ENCODE measurements at regions not wholly inside any gene's neighbourhood (a gene's known extent, or its start where the extent isn't known, plus 50 kb on each side); places are given as distances from the start of the nearest gene placed in this dataset.

GRCh38 chr15:87239582-87240230, 1016.8 kb downstream of the NTRK3 start:
- H3K4me1 ChIP-seq = no peaks in the 10 kb centered on the region
- TF ChIP-seq, protein P1, sequence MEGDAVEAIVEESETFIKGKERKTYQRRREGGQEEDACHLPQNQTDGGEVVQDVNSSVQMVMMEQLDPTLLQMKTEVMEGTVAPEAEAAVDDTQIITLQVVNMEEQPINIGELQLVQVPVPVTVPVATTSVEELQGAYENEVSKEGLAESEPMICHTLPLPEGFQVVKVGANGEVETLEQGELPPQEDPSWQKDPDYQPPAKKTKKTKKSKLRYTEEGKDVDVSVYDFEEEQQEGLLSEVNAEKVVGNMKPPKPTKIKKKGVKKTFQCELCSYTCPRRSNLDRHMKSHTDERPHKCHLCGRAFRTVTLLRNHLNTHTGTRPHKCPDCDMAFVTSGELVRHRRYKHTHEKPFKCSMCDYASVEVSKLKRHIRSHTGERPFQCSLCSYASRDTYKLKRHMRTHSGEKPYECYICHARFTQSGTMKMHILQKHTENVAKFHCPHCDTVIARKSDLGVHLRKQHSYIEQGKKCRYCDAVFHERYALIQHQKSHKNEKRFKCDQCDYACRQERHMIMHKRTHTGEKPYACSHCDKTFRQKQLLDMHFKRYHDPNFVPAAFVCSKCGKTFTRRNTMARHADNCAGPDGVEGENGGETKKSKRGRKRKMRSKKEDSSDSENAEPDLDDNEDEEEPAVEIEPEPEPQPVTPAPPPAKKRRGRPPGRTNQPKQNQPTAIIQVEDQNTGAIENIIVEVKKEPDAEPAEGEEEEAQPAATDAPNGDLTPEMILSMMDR (IDR thresholded peaks at IDR 0.05) = no peak
- TF ChIP-seq POLR2AphosphoS5 (IDR thresholded peaks at IDR 0.05) (no peak), POLR2A (IDR thresholded peaks at IDR 0.05) (no peak)
- H3K36me3 ChIP-seq = no peaks in the 10 kb centered on the region
- no peaks in the 10 kb centered on the region for H3K27me3 ChIP-seq
- H3K9me3 ChIP-seq = peaks cover 0 to 7% (median 0%) of the 10 kb centered on the region in 3 donors
- no peak overlapping the region for H3K4me3 ChIP-seq
- no peak for ATAC-seq
- WGBS, 2 donors (ENCODE audit: low coverage in 1 of 2) = 75 to 93% methylated on average over 3 of the region's 3 CpGs
- H3K27ac ChIP-seq = no peak overlapping the region

DNA sequence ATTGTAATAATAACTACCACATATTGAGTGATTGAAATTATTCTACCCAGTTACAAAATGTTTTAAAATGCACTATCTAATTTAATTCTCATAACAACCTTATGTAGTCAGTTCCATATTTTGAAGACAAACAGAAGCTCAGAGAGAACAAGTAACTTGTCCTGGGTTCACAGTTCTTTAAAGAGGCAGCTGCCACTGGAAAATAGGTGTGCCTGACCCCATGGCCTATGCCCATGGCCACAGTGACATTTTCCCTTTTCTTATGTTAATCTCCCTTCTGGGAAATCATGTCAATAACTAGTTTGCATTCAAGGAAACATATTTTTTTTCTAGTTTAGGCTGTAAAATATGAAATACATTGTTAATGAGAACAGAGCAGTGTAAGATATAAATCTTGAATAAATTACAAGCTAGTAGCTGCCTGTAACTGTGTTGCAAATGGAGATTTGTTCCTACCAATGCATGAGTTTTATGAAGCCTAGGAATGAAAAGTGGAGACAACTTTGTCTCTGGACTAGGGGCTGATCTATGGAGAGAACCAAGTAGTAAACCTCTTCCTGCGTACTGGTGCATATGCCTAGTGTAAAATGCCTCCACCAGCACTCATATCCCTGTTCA, 1018.0 kb downstream of the NTRK3 start:
- TF ChIP-seq EP300 (IDR thresholded peaks at IDR 0.05) = no peak
- no peak for TF ChIP-seq POLR2AphosphoS5 (IDR thresholded peaks at IDR 0.05)
- TF ChIP-seq, protein P1 (IDR thresholded peaks at IDR 0.05) = no peak
- TF ChIP-seq POLR2A (IDR thresholded peaks at IDR 0.05) = no peak
- ATAC-seq = no peak
- WGBS, 2 donors (ENCODE audit: low coverage in 1 of 2) = 73 to 90% methylated on average over 1 of the region's 1 CpG

GRCh38 chr15:87228460-87228859, 1028.1 kb downstream of the NTRK3 start:
- ATAC-seq = no peak
- H3K36me3 ChIP-seq = no peaks in the 10 kb centered on the region

More for the DNA sequence above, 1018.0 kb downstream of the NTRK3 start:
- Histone ChIP-seq H3K4me1 (no peaks in the 10 kb centered on the region), H3K27me3 (no peaks in the 10 kb centered on the region), H3K4me3 (no peak overlapping the region), H3K27ac (no peak overlapping the region), H3K36me3 (no peaks in the 10 kb centered on the region), H3K9me3 (peaks cover 0 to 7% (median 0%) of the 10 kb centered on the region in 3 donors)

DNA sequence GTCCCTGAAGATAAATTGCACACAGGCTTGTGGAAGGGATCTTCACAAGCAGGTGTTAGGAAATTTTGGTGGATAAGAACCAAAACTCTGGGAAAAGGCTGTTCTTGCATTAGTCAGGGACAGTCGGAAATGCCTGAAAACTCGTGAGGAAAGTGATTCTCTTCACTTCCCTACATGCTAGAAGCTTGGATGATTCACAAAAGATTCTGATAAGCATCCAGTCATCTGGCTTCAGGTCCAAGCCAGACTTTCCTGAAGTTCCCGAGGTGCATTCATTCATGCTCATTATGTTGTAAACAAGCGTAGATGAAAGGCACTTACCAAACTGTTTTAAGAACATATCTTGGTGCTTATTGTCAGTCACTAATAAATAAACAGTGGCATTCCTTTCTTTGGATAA, 1028.7 kb downstream of the NTRK3 start:
- no peak overlapping the region for H3K27ac ChIP-seq
- peaks cover 0 to 14% (median 0%) of the 10 kb centered on the region in 3 donors for H3K9me3 ChIP-seq
- H3K4me1 ChIP-seq = no peaks in the 10 kb centered on the region
- TF ChIP-seq EP300 (IDR thresholded peaks at IDR 0.05) = no peak
- TF ChIP-seq POLR2AphosphoS5 (IDR thresholded peaks at IDR 0.05) = no peak
- TF ChIP-seq, protein P1 (IDR thresholded peaks at IDR 0.05) = no peak
- TF ChIP-seq POLR2A (IDR thresholded peaks at IDR 0.05) = no peak
- no peak for ATAC-seq
- H3K27me3 ChIP-seq = no peaks in the 10 kb centered on the region
- no peaks in the 10 kb centered on the region for H3K36me3 ChIP-seq
- H3K4me3 ChIP-seq = no peak overlapping the region
- 30 to 34% methylated on average over 2 to 4 of the region's 4 CpGs for WGBS, 2 donors (ENCODE audit: low coverage in 1 of 2)

More at GRCh38 chr15:87228460-87228859, 1028.1 kb downstream of the NTRK3 start:
- TF ChIP-seq POLR2A (IDR thresholded peaks at IDR 0.05) = no peak
- TF ChIP-seq EP300 (IDR thresholded peaks at IDR 0.05) = no peak
- no peak for TF ChIP-seq POLR2AphosphoS5 (IDR thresholded peaks at IDR 0.05)
- TF ChIP-seq, protein P1 (IDR thresholded peaks at IDR 0.05) = no peak
- WGBS, 2 donors (ENCODE audit: low coverage in 1 of 2) = 67 to 71% methylated on average over 4 of the region's 4 CpGs
- no peak overlapping the region for H3K4me3 ChIP-seq
- no peaks in the 10 kb centered on the region for H3K4me1 ChIP-seq
- H3K9me3 ChIP-seq = peaks cover 0 to 14% (median 0%) of the 10 kb centered on the region in 3 donors
- H3K27me3 ChIP-seq = no peaks in the 10 kb centered on the region
- H3K27ac ChIP-seq = no peak overlapping the region

DNA sequence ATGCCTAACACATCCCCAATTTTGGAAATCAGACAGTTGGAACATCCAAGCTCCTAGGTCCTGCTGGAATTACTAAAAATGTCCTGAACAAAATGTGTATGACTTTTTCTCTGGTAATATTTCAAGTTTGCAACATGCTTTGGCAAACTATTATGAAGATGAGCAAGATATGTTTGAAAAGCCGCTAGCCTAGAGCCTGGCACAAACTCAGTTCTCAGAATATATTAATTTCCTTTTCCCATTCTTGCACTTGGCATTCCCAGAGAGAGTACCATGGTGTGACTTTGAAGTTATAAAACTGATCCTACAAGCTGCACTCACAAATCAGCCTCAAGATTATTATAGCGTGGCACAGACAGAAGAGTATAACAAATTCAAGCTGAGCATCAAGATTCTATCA, 1031.1 kb downstream of the NTRK3 start:
- no peak for TF ChIP-seq POLR2AphosphoS5 (IDR thresholded peaks at IDR 0.05)
- no peak for TF ChIP-seq POLR2A (IDR thresholded peaks at IDR 0.05)
- TF ChIP-seq EP300 (IDR thresholded peaks at IDR 0.05) = no peak
- TF ChIP-seq, protein P1 (IDR thresholded peaks at IDR 0.05) = no peak
- Histone ChIP-seq H3K27ac (no peak overlapping the region), H3K4me1 (no peaks in the 10 kb centered on the region), H3K36me3 (no peaks in the 10 kb centered on the region), H3K4me3 (no peak overlapping the region), H3K27me3 (no peaks in the 10 kb centered on the region), H3K9me3 (peaks cover 0 to 5% (median 0%) of the 10 kb centered on the region in 3 donors)
- no peak for ATAC-seq
- WGBS, 2 donors (ENCODE audit: low coverage in 1 of 2) = 69 to 91% methylated on average over 2 of the region's 2 CpGs
